ENCODE measurements at regions not wholly inside any gene's neighbourhood (a gene's known extent, or its start where the extent isn't known, plus 50 kb on each side); places are given as distances from the start of the nearest gene placed in this dataset.

DNA sequence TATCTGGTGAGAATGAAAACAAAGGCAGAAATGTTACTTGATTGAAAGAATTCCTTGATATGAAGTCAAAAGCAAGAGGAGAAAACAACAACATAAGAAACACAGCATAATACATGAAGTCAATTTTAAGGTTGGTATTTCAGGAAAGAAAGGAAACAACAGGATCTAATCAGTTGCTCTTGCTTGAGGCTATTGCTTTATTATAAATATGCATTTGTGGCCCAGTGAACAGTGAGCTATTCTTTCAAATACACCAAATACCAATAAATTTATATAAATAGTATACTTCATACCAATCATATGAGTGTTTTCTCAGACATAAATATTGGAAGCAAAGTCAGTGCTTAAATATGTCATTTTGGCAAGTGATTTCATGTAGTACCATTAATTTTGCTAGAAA lies 806.6 kb downstream of the NXPH1 start:
- TF ChIP-seq TAF1 (IDR thresholded peaks at IDR 0.05; ENCODE audit: borderline replicate concordance, insufficient read depth, low read length) (no peak), SIN3A (IDR thresholded peaks at IDR 0.05; ENCODE audit: borderline replicate concordance, insufficient read depth, low read length) (no peak), POLR2AphosphoS5 (IDR thresholded peaks at IDR 0.05; ENCODE audit: low read depth, low read length) (no peak), FOXP2 (optimal IDR thresholded peaks at IDR 0.05; ENCODE audit: borderline replicate concordance, extremely low read depth, extremely low read length, insufficient read depth) (no peak)
- TF ChIP-seq, protein P1, sequence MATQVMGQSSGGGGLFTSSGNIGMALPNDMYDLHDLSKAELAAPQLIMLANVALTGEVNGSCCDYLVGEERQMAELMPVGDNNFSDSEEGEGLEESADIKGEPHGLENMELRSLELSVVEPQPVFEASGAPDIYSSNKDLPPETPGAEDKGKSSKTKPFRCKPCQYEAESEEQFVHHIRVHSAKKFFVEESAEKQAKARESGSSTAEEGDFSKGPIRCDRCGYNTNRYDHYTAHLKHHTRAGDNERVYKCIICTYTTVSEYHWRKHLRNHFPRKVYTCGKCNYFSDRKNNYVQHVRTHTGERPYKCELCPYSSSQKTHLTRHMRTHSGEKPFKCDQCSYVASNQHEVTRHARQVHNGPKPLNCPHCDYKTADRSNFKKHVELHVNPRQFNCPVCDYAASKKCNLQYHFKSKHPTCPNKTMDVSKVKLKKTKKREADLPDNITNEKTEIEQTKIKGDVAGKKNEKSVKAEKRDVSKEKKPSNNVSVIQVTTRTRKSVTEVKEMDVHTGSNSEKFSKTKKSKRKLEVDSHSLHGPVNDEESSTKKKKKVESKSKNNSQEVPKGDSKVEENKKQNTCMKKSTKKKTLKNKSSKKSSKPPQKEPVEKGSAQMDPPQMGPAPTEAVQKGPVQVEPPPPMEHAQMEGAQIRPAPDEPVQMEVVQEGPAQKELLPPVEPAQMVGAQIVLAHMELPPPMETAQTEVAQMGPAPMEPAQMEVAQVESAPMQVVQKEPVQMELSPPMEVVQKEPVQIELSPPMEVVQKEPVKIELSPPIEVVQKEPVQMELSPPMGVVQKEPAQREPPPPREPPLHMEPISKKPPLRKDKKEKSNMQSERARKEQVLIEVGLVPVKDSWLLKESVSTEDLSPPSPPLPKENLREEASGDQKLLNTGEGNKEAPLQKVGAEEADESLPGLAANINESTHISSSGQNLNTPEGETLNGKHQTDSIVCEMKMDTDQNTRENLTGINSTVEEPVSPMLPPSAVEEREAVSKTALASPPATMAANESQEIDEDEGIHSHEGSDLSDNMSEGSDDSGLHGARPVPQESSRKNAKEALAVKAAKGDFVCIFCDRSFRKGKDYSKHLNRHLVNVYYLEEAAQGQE (IDR thresholded peaks at IDR 0.05; ENCODE audit: insufficient read depth in 1 of 2, low read depth in 2 of 2, low read length in 2 of 2): no peak

DNA sequence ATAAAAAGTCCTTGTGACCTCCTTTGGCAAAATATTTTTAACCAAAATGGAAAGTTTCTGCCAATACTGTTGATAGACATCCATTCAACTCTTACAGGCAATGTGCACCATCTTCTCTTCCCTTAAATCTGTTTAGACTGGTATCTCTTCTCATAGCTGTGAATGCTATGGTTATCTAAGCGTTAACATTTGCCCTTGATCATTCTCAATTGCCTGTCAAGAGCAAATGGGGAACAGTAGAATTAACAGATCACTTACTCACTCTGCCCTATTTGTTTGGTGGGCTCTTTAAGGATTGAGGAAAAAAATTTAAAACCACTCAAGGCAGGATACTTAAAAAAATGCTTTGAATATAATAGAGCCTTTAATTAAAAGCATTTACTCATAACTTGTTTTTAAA lies 808.4 kb downstream of the NXPH1 start:
- TF ChIP-seq POLR2AphosphoS5 (IDR thresholded peaks at IDR 0.05; ENCODE audit: low read depth, low read length) (no peak), FOXP2 (optimal IDR thresholded peaks at IDR 0.05; ENCODE audit: borderline replicate concordance, extremely low read depth, extremely low read length, insufficient read depth) (no peak), TAF1 (IDR thresholded peaks at IDR 0.05; ENCODE audit: borderline replicate concordance, insufficient read depth, low read length) (no peak), SIN3A (IDR thresholded peaks at IDR 0.05; ENCODE audit: borderline replicate concordance, insufficient read depth, low read length) (no peak)
- TF ChIP-seq, protein P1 (IDR thresholded peaks at IDR 0.05; ENCODE audit: insufficient read depth in 1 of 2, low read depth in 2 of 2, low read length in 2 of 2): no peak

DNA sequence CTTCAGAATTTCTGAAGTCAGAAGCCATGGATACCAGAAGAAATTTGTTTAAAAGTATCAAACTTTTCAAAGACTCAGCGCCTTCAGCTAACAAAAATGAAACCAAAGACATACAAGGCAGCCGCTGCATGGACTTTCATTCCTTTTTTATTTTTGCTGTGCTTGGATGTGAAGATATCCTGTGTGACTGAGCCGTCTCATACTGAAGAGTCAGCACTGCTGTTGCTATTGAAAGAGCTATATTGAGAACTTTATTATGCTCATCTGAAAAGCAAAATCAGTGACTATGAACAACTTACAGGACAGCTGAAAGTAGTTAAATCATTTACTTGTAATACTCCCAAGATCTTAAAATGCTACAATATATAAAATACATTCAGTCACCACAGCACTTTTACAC lies 809.2 kb downstream of the NXPH1 start:
- TF ChIP-seq TAF1 (IDR thresholded peaks at IDR 0.05; ENCODE audit: borderline replicate concordance, insufficient read depth, low read length) (no peak), POLR2AphosphoS5 (IDR thresholded peaks at IDR 0.05; ENCODE audit: low read depth, low read length) (no peak), SIN3A (IDR thresholded peaks at IDR 0.05; ENCODE audit: borderline replicate concordance, insufficient read depth, low read length) (no peak), FOXP2 (optimal IDR thresholded peaks at IDR 0.05; ENCODE audit: borderline replicate concordance, extremely low read depth, extremely low read length, insufficient read depth) (no peak)
- TF ChIP-seq, protein P1 (IDR thresholded peaks at IDR 0.05; ENCODE audit: insufficient read depth in 1 of 2, low read depth in 2 of 2, low read length in 2 of 2): no peak

DNA sequence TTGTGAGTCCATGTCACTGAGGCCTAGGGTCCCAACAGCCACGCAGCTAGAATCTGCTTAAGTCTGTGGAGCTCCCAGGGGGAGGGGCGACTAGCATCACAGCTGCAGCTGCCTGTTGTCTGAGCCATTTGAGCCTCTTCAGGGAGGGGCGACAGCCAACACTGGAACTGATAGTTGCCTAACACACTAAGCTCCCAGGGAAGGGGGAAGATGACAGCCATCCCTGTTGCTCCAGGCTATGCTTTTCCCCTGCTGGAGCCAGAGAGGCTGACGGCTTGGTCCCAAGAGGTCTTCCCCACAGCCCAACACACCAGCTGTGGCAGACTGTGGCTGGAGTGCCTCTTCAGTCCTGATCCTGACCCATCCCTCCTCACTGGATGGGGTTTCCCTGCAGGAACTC lies 817.5 kb downstream of the NXPH1 start:
- TF ChIP-seq SIN3A (IDR thresholded peaks at IDR 0.05; ENCODE audit: borderline replicate concordance, insufficient read depth, low read length) (no peak), TAF1 (IDR thresholded peaks at IDR 0.05; ENCODE audit: borderline replicate concordance, insufficient read depth, low read length) (no peak), FOXP2 (optimal IDR thresholded peaks at IDR 0.05; ENCODE audit: borderline replicate concordance, extremely low read depth, extremely low read length, insufficient read depth) (no peak), POLR2AphosphoS5 (IDR thresholded peaks at IDR 0.05; ENCODE audit: low read depth, low read length) (no peak)
- TF ChIP-seq, protein P1 (IDR thresholded peaks at IDR 0.05; ENCODE audit: insufficient read depth in 1 of 2, low read depth in 2 of 2, low read length in 2 of 2): no peak

DNA sequence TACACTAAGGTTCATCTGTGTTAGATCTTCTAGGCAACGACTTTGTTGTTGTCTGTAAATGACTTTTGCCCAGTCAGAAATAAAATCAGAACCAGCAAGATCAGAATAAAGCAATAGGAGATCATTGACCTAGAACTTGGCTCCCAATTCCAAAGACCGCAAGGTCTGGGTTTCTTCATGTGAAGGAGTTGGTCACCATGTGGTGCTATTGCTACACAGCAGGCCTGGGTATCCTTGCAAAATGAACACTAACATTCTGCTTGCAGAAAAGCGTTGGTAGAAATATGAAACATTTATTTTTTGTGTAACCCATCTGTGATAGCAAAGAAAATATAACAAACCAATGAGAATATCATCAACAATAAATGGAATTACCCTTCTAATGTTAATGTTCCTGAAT lies 831.0 kb downstream of the NXPH1 start:
- TF ChIP-seq POLR2AphosphoS5 (IDR thresholded peaks at IDR 0.05; ENCODE audit: low read depth, low read length) (no peak), FOXP2 (optimal IDR thresholded peaks at IDR 0.05; ENCODE audit: borderline replicate concordance, extremely low read depth, extremely low read length, insufficient read depth) (no peak), SIN3A (IDR thresholded peaks at IDR 0.05; ENCODE audit: borderline replicate concordance, insufficient read depth, low read length) (no peak), TAF1 (IDR thresholded peaks at IDR 0.05; ENCODE audit: borderline replicate concordance, insufficient read depth, low read length) (no peak)
- TF ChIP-seq, protein P1 (IDR thresholded peaks at IDR 0.05; ENCODE audit: insufficient read depth in 1 of 2, low read depth in 2 of 2, low read length in 2 of 2): no peak

Measured in PFSK-1 (cell line).